ENCODE measurements at regions not wholly inside any gene's neighbourhood (a gene's known extent, or its start where the extent isn't known, plus 50 kb on each side); places are given as distances from the start of the nearest gene placed in this dataset.

- Mint-ChIP-seq H3K27me3 (peaks cover 5 to 8% of the 10 kb centered on the region in 2 donors), H3K4me3 (no peak overlapping the region), H3K4me1 (ENCODE audit: low read depth in 2 of 2) (no peaks in the 10 kb centered on the region), H3K9me3 (no peaks in the 10 kb centered on the region), H3K27ac (no peak overlapping the region), H3K36me3 (ENCODE audit: insufficient read depth) (no peaks in the 10 kb centered on the region)
- ATAC-seq (replicated peaks) = no peak
- no peak for DNase-seq
Measured at GRCh38 chr2:158914731-158915130, 53.7 kb upstream of the TANC1 start.

GRCh38 chr2:158917121-158917520 lies 51.3 kb upstream of the TANC1 start:
- Mint-ChIP-seq H3K27ac (no peak overlapping the region), H3K4me3 (no peak overlapping the region), H3K9me3 (no peaks in the 10 kb centered on the region), H3K27me3 (peaks cover 5 to 15% of the 10 kb centered on the region in 2 donors), H3K4me1 (ENCODE audit: low read depth in 2 of 2) (no peaks in the 10 kb centered on the region), H3K36me3 (ENCODE audit: insufficient read depth) (no peaks in the 10 kb centered on the region)
- ATAC-seq (replicated peaks) = no peak
- no peak for DNase-seq

DNA sequence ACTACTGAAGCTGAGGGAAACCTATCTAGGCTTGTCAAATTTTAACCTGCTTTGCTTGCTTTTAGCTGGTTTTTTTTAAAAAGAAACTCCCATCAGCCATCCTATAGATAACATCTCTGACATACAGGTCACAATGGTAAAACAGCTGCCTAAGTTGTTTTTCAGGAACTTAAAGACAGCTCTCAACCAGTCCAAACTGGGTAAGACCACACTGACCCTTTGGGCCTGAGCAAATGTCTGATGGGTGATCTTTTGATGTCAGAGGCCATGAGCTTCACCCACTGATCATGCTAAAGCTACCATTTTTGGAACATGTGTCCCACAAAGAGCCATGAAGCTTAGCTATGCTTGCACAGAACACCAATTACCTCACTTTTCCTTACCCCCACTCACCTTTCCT lies 50.0 kb upstream of the TANC1 start:
- DNase-seq (no peak), ATAC-seq (replicated peaks) (no peak)
- H3K36me3 Mint-ChIP-seq (ENCODE audit: insufficient read depth) = no peaks in the 10 kb centered on the region
- no peaks in the 10 kb centered on the region for H3K9me3 Mint-ChIP-seq
- H3K4me1 Mint-ChIP-seq (ENCODE audit: low read depth in 2 of 2) = no peaks in the 10 kb centered on the region
- no peak overlapping the region for H3K27ac Mint-ChIP-seq
- peaks cover 5 to 28% of the 10 kb centered on the region in 2 donors for H3K27me3 Mint-ChIP-seq
- H3K4me3 Mint-ChIP-seq = no peak overlapping the region
